ENCODE measurements at regions not wholly inside any gene's neighbourhood (a gene's known extent, or its start where the extent isn't known, plus 50 kb on each side); places are given as distances from the start of the nearest gene placed in this dataset.

- TF ChIP-seq, protein P1, sequence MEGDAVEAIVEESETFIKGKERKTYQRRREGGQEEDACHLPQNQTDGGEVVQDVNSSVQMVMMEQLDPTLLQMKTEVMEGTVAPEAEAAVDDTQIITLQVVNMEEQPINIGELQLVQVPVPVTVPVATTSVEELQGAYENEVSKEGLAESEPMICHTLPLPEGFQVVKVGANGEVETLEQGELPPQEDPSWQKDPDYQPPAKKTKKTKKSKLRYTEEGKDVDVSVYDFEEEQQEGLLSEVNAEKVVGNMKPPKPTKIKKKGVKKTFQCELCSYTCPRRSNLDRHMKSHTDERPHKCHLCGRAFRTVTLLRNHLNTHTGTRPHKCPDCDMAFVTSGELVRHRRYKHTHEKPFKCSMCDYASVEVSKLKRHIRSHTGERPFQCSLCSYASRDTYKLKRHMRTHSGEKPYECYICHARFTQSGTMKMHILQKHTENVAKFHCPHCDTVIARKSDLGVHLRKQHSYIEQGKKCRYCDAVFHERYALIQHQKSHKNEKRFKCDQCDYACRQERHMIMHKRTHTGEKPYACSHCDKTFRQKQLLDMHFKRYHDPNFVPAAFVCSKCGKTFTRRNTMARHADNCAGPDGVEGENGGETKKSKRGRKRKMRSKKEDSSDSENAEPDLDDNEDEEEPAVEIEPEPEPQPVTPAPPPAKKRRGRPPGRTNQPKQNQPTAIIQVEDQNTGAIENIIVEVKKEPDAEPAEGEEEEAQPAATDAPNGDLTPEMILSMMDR (IDR thresholded peaks at IDR 0.05) = no peak
- TF ChIP-seq EP300 (IDR thresholded peaks at IDR 0.05) = no peak
Measured at GRCh38 chr21:35410656-35411055, 361.6 kb upstream of the RUNX1 start.

All from upper lobe of left lung (tissue), 4 donors.